Hepatocyte (in vitro differentiated cells): ENCODE measurements at regions not wholly inside any gene's neighbourhood (a gene's known extent, or its start where the extent isn't known, plus 50 kb on each side); places are given as distances from the start of the nearest gene placed in this dataset.

Experiments used
- EZH2 ChIP-seq: fragments of 200-600 bp; sonication (generic); IDR thresholded peaks from 2 replicates; pipeline ENCODE4 v1.6.1; 2016; ENCODE audit warnings: antibody characterized with exemption, mild to moderate bottlenecking, borderline replicate concordance
- EZH2phosphoT487 ChIP-seq: fragments of 200-600 bp; sonication (generic); IDR thresholded peaks from one replicate; pipeline ENCODE4 v1.6.1; 2018; ENCODE audit warnings: antibody characterized with exemption, mild to moderate bottlenecking, low read depth, moderate library complexity; ENCODE audit not compliant: unreplicated experiment, severe bottlenecking
- TF ChIP-seq, protein P1 (sequence below): fragments of 200-600 bp; sonication (generic); IDR thresholded peaks from 2 replicates; pipeline ENCODE4 v1.5.1; 2016; ENCODE audit warnings: antibody characterized with exemption, mild to moderate bottlenecking; ENCODE audit not compliant: poor library complexity

DNA sequence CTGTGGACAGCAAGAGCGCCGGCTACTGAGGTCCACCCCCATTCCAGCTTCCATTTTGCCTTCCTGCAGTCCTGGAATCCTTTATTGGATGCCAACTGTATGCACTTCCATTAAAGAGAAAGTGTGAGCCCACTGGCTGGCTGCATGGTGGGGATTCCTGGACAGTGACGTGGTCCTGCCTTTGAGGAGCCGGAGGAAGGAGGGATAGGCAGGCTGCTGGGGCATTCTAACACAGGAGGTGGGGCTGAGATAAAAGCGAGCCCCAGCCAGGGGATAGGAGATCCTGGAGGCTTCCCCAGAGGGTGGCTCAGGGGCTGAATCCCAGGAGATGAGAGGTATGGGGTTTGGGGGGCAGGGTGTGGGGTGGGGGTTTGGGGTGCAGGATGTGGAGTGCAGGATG is 984.7 kb downstream of the BRD1 start:
- TF ChIP-seq, protein P1, sequence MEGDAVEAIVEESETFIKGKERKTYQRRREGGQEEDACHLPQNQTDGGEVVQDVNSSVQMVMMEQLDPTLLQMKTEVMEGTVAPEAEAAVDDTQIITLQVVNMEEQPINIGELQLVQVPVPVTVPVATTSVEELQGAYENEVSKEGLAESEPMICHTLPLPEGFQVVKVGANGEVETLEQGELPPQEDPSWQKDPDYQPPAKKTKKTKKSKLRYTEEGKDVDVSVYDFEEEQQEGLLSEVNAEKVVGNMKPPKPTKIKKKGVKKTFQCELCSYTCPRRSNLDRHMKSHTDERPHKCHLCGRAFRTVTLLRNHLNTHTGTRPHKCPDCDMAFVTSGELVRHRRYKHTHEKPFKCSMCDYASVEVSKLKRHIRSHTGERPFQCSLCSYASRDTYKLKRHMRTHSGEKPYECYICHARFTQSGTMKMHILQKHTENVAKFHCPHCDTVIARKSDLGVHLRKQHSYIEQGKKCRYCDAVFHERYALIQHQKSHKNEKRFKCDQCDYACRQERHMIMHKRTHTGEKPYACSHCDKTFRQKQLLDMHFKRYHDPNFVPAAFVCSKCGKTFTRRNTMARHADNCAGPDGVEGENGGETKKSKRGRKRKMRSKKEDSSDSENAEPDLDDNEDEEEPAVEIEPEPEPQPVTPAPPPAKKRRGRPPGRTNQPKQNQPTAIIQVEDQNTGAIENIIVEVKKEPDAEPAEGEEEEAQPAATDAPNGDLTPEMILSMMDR: no peak
- TF ChIP-seq EZH2 (no peak), EZH2phosphoT487 (no peak)
